H1 (cell line): ENCODE measurements at regions not wholly inside any gene's neighbourhood (a gene's known extent, or its start where the extent isn't known, plus 50 kb on each side); places are given as distances from the start of the nearest gene placed in this dataset.

Source experiments
- BRCA1 ChIP-seq: IDR thresholded peaks from 2 replicates; pipeline ENCODE4 v1.6.1; 2012; ENCODE audit warnings: low read depth, low read length, improper control_type of control experiment
- CHD7 ChIP-seq: fragments of 300-600 bp; sonication (generic); IDR thresholded peaks from 2 replicates; pipeline ENCODE4 v1.7.1; 2012; ENCODE audit warnings: low read length, moderate library complexity, mild to moderate bottlenecking, inconsistent platforms; ENCODE audit not compliant: insufficient replicate concordance
- EGR1 ChIP-seq: IDR thresholded peaks from 2 replicates; pipeline ENCODE4 v1.6.1; 2011; ENCODE audit warnings: low read depth, low read length, borderline replicate concordance
- HDAC6 ChIP-seq: IDR thresholded peaks from one replicate; pipeline ENCODE4 v1.7.1; 2012; ENCODE audit warnings: low read depth, mild to moderate bottlenecking, inconsistent platforms, low read length, moderate library complexity
- NANOG ChIP-seq: IDR thresholded peaks from 2 replicates; pipeline ENCODE4 v1.6.1; 2011; ENCODE audit warnings: low read length, low read depth, mild to moderate bottlenecking, inconsistent platforms; ENCODE audit not compliant: insufficient read depth, poor library complexity, severe bottlenecking
- POLR2A ChIP-seq, 2 experiments: IDR thresholded peaks; 1 replicate in 1 of 2; 2 replicates in 1 of 2; pipeline ENCODE4 v1.6.1; 2011; ENCODE audit warnings: low read depth in 2 of 2, low read length in 2 of 2, mild to moderate bottlenecking in 2 of 2; ENCODE audit errors: control extremely low read depth in 1 of 2
- SIRT6 ChIP-seq: IDR thresholded peaks from one replicate; pipeline ENCODE4 v1.7.1; 2012; ENCODE audit warnings: low read length, inconsistent platforms
- SP1 ChIP-seq: IDR thresholded peaks from 2 replicates; pipeline ENCODE4 v1.6.1; 2011; ENCODE audit warnings: low read depth, low read length

GRCh38 chr10:113245286-113245685 is 295.2 kb downstream of the TCF7L2 start (continued):
- no peak for TF ChIP-seq CHD7
- TF ChIP-seq SP1 = no peak
- no peak for TF ChIP-seq HDAC6
- TF ChIP-seq SIRT6 = no peak
- no peak for TF ChIP-seq NANOG
- TF ChIP-seq BRCA1 = no peak
- TF ChIP-seq POLR2A (IDR thresholded peaks at IDR 0.05; ENCODE audit: control extremely low read depth in 1 of 2, low read depth in 2 of 2, low read length in 2 of 2) = no peak
- TF ChIP-seq EGR1 = no peak
